ENCODE measurements at regions not wholly inside any gene's neighbourhood (a gene's known extent, or its start where the extent isn't known, plus 50 kb on each side); places are given as distances from the start of the nearest gene placed in this dataset.
A peak's percentile ranks its signal among the peaks of the same experiment; 100 is the strongest.
"Not testable (repeated sequence)": the region's sequence is repeated elsewhere in the genome, so short reads cannot be mapped to it uniquely, and the experiment has no call there.

GRCh38 chr9:21597284-21597683 is 115.2 kb upstream of the IFNE start:
- no peak for DNase-seq (ENCODE audit: low read depth)

GRCh38 chr9:21598749-21599148 is 116.6 kb upstream of the IFNE start:
- DNase-seq (ENCODE audit: low read depth) = no peak

- peak; percentile 60 for DNase-seq (ENCODE audit: low read depth)
These were observed 123.4 kb upstream of the IFNE start for GRCh38 chr9:21605489-21605931.

- DNase-seq (ENCODE audit: low read depth) = no peak
These were observed 125.5 kb upstream of the IFNE start for GRCh38 chr9:21607576-21607975.

GRCh38 chr9:21608200-21608599 is 126.1 kb upstream of the IFNE start:
- DNase-seq (ENCODE audit: low read depth) = no peak

GRCh38 chr9:21609506-21609905 is 127.4 kb upstream of the IFNE start:
- DNase-seq (ENCODE audit: low read depth) = no peak

- DNase-seq (ENCODE audit: low read depth) = no peak
These were observed 129.8 kb upstream of the IFNE start for GRCh38 chr9:21611891-21612290.

- DNase-seq (ENCODE audit: low read depth) = no peak
These were observed 132.9 kb upstream of the IFNE start for GRCh38 chr9:21615018-21615417.

- no peak for DNase-seq (ENCODE audit: low read depth)
These were observed 133.3 kb upstream of the IFNE start for GRCh38 chr9:21615446-21615845.

GRCh38 chr9:21616082-21616778 is 134.1 kb upstream of the IFNE start:
- DNase-seq (ENCODE audit: low read depth) = peak; percentile 71

GRCh38 chr9:21624675-21625644 is 142.8 kb upstream of the IFNE start:
- DNase-seq (ENCODE audit: low read depth) = no peak

GRCh38 chr9:21626493-21626892 is 144.4 kb upstream of the IFNE start:
- no peak for DNase-seq (ENCODE audit: low read depth)

GRCh38 chr9:21628954-21629353 is 146.8 kb upstream of the IFNE start:
- not testable (repeated sequence) for DNase-seq (ENCODE audit: low read depth)

- DNase-seq (ENCODE audit: low read depth) = no peak
These were observed 152.8 kb upstream of the IFNE start for GRCh38 chr9:21634951-21635350.

- no peak for DNase-seq (ENCODE audit: low read depth)
These were observed 156.0 kb upstream of the IFNE start for GRCh38 chr9:21638104-21638503.

GRCh38 chr9:21653091-21653490 is 149.3 kb upstream of the MTAP start:
- no peak for DNase-seq (ENCODE audit: low read depth)

GRCh38 chr9:21653589-21653988 is 148.8 kb upstream of the MTAP start:
- DNase-seq (ENCODE audit: low read depth) = no peak

GRCh38 chr9:21656776-21657674 is 145.4 kb upstream of the MTAP start:
- DNase-seq (ENCODE audit: low read depth) = no peak

GRCh38 chr9:21657966-21658667 is 144.3 kb upstream of the MTAP start:
- DNase-seq (ENCODE audit: low read depth) = no peak

- no peak for DNase-seq (ENCODE audit: low read depth)
These were observed 141.5 kb upstream of the MTAP start for GRCh38 chr9:21660976-21661375.

GRCh38 chr9:21661626-21662025 is 140.8 kb upstream of the MTAP start:
- no peak for DNase-seq (ENCODE audit: low read depth)

Data from LHCN-M2 (cell line).